Hematopoietic multipotent progenitor cell treated with erythropoietin and hydrocortisone succinate and interleukin-3 and kit ligand, for 15 days (in vitro differentiated cells): ENCODE measurements at regions not wholly inside any gene's neighbourhood (a gene's known extent, or its start where the extent isn't known, plus 50 kb on each side); places are given as distances from the start of the nearest gene placed in this dataset.
"Not testable (repeated sequence)": the region's sequence is repeated elsewhere in the genome, so short reads cannot be mapped to it uniquely, and the experiment has no call there.

Experiments used
- DNase-seq: peaks from one replicate; pipeline ENCODE4 v3.0.0-alpha.2; 2015; ENCODE audit warnings: low spot score

DNA sequence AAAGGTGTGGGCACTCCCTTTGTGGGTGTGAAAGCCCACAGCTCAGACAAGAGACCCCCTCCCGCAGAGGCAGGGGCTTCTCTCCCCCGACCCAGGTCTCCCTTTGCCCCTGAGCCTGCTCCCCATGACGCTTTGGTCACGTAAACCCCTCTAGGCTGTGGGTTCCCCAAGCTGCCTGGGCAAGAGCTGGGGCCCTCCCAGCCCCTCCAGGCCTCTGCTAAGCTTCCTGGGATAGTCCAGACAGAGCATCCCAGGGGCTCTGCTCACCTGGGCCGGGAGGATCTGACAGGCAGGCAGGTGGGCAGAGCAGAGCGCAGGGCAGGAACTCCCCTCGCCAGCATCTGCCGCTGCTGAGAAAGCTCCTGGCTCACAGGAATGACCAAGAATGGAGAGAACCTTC is 177.3 kb downstream of the BANP start:
- DNase-seq = no peak

GRCh38 chr16:88129133-88129532 is 177.9 kb downstream of the BANP start:
- not testable (repeated sequence) for DNase-seq

DNA sequence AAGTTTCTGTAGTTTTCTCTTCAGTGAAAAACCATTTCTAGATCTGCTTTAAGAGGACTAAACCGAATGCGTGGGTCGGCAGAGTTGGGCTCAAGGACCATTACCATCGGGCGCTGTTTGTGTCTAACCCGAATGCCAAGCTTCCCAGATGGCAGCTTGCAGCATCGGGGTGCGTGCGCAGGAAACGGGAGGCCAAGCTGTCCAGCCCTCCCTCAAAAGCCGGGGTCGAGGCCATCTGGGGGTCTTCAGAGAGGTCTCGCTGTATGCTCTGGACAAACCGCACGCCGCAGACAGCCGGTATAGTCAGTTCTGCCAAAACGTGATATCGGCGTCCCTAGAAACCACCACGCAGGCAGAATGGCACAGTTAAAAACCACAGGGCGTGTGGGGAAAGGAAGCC is 178.8 kb downstream of the BANP start:
- DNase-seq = no peak

DNA sequence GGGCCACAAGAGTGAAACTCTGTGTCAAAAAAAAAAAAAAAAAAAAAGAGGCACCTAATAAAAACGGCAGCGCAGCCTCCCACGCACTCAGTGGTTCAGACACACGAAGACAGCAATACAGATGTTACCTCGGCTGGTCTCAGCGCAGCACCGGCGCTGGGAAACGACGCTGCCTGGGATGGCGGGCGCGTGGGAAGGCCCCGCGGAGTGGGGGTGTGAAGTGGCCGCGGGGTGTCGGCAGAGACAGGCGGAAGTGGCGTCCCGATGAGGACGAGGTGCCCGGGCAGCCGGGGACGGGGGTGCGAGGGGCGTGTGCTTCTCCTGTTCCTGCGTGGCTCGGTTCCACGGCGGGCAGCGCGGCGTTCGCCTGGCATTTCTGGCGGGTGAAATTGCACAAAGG is 179.4 kb downstream of the BANP start:
- DNase-seq = no peak

DNA sequence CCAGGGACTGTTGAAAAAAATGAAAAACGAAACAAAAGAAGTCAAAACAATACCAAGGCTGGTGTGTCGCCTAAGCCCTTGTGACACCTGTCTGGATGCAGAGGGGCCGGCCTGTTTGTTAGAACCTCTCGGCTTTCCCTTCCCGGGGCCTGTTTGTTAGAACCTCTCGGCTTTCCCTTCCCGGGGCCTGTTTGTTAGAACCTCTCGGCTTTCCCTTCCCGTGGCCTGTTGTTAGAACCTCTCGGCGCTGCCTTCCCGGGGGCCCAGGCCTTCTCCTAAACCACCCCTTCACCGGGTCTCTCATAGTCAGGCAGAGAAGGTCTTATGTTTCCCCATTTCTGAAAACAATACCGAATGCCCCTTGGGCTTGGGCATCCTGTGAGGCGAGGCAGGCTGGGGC is 180.0 kb downstream of the BANP start:
- DNase-seq = no peak

GRCh38 chr16:88131966-88132365 is 180.7 kb downstream of the BANP start:
- no peak for DNase-seq

GRCh38 chr16:88132836-88133506 is 181.7 kb downstream of the BANP start:
- DNase-seq = no peak

DNA sequence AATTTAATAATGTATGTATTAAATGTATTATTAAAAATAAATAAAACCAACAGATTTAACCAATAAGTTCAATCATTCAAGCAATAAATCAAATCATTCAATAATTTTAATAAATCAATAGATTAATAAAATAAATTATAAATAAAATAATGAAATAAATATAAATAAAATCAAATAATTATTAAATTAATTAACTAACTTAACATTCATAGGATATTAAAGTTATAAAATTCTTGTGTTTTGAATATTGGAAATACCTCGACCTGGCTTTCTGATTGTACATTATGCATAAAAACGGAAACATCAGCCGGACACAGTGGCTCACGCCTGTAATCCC is 182.2 kb downstream of the BANP start:
- DNase-seq = no peak

GRCh38 chr16:88134172-88134898 is 183.1 kb downstream of the BANP start:
- DNase-seq = not testable (repeated sequence)

- not testable (repeated sequence) for DNase-seq
Observed at GRCh38 chr16:88134899-88135682, 183.9 kb downstream of the BANP start.

- DNase-seq = not testable (repeated sequence)
Observed at GRCh38 chr16:88136211-88136713, 185.0 kb downstream of the BANP start.

DNA sequence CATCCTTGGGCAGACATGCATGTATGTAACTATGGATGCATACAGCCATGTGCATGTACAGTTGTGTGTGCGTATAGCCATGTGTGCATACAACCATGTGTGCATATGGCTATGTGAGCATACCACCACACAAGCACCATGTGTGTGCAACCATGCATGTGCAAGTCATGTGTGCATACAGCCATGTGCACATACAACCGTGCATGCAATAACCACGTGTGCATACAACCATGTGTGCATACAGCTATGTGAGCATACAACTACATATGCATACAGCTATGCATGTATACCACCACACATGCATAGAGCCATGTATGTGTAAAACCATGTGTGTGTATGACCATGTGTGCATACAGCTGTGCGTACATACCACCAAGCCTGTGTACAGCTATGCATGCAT is 185.7 kb downstream of the BANP start:
- not testable (repeated sequence) for DNase-seq

DNA sequence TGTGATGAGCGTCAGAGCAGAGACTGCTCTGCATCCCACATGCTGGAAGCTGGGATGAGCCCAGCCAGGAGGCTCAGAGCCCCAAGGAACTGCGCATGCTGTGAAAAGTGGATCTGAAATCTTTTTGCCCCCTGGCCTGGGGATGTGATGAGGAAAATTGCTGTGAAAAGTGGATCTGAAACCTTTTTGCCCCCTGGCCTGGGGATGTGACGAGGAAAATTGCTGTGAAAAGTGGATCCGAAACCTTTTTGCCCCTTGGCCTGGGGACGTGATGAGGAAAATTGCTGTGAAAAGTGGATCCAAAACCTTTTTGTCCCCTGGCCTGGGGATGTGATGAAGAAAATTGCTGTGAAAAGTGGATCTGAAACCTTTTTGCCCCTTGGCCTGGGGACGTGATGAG is 187.9 kb downstream of the BANP start:
- DNase-seq = not testable (repeated sequence)

GRCh38 chr16:88140195-88140594 is 189.0 kb downstream of the BANP start:
- not testable (repeated sequence) for DNase-seq

- no peak for DNase-seq
Observed at GRCh38 chr16:88141580-88141979, 190.3 kb downstream of the BANP start.

DNA sequence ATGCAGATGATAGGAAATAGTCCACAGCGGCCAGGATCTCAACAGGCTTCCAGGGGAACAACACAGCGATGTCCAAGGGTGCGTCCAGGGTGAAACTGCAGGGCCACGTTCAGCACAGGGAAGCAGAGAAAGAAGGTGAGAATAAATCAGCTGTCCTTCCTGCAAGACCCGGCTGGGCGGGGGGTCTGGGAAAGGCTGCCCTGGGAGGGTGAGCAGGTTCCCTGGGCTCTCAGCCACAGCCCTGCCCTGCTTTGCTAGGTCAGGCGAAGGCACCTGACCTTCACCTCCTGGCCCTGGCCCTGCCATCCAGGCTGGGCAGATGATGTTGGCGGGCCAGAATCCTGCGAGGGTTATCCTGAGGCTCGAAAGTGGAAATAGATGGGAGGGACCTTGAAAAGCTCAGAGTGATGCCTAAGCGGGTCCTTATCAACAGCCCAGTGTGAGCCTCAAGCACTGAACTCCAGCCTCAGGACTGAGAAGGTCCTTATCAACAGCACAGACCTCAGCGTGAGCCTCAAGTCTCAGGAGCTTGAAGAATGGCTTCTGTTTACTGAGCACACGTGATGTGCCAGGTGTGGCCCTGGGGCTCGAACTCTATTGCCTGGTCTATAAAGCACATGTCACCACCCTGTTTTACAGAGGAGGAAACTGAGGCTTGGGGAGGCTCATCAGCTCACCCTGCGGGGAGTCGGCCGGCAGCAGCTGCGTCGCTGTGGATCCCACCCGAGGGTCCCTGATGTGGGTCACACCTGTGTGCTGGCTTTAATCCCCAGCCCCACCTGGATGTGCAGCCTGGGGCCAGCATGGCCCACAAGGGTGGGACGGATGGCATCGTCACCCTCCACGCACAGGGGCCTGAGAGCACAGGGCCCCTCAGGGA is 191.1 kb downstream of the BANP start:
- not testable (repeated sequence) for DNase-seq

GRCh38 chr16:88143122-88144027 is 192.1 kb downstream of the BANP start:
- DNase-seq = not testable (repeated sequence)

DNA sequence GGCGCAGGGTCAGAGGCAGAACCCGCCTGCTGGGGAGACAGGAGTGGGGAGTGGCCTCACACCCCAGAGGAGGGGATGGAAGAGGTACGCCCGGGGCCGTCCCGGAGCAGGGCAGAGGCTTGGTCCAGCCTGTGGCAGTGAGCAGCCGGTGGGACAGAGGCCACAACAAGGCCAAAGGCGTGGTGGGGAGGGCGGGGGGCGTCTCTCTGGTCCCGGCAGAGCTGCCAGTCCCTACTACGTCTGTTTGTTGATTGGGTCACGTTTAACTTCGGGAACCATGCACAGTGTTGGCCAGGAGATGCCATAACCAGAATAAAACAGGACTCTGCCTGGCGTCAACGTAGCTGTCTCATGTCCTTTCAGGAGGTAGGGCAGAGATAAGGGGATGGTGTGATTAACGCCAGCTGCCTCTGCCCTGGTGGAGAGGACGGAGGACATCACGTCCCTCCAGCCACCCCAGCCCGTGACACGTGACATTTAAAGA is 192.8 kb downstream of the BANP start:
- DNase-seq = no peak

- not testable (repeated sequence) for DNase-seq
Observed at GRCh38 chr16:88145376-88145775, 194.1 kb downstream of the BANP start.

GRCh38 chr16:88145824-88146405 is 194.7 kb downstream of the BANP start:
- DNase-seq = not testable (repeated sequence)
